ENCODE measurements at regions not wholly inside any gene's neighbourhood (a gene's known extent, or its start where the extent isn't known, plus 50 kb on each side); places are given as distances from the start of the nearest gene placed in this dataset.
"Not testable (repeated sequence)": the region's sequence is repeated elsewhere in the genome, so short reads cannot be mapped to it uniquely, and the experiment has no call there.

DNA sequence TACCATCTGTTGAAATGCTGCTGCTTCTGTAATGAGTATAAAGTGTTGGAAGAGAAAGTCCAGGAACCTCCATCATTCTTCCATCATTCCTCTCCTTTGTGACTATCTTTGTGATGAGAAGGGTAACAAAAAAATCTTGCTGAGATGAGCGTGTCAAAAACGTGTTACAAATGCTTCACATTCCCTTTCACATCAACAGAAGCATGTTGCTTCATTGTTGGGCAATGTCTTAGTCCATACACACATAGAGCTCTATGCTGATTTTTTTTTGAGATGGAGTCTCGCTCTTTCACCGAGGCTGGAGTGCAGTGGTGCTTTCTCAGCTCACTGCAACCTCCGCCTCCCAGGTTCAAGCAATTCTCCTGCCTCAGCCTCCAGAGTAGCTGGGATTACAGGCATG, 114.1 kb upstream of the ESR1 start:
- no peaks in the 10 kb centered on the region for H3K36me3 ChIP-seq (ENCODE audit: low read depth)
- H2AFZ ChIP-seq = no peak overlapping the region
- no peak for DNase-seq
- no peaks in the 10 kb centered on the region for H3K79me2 ChIP-seq (ENCODE audit: insufficient read depth)
- no peaks in the 10 kb centered on the region for H3F3A ChIP-seq (ENCODE audit: insufficient read depth)
- TF ChIP-seq EZH2phosphoT487 (IDR thresholded peaks at IDR 0.05; ENCODE audit: insufficient read depth, low read depth) (no peak), EZH2 (IDR thresholded peaks at IDR 0.05; ENCODE audit: insufficient read depth, poor library complexity, severe bottlenecking) (no peak)
- H3K9me2 ChIP-seq (ENCODE audit: insufficient read depth) = no peaks in the 10 kb centered on the region
- no peak overlapping the region for H3K4me3 ChIP-seq
- no peaks in the 10 kb centered on the region for H4K20me1 ChIP-seq (ENCODE audit: insufficient read depth)
- in situ Hi-C loops (cut with MboI) = loop anchor here (10.0 kb wide), 1 partner anchor 571 kb away; no protein-coding TSS in a partner anchor
- WGBS, 2 experiments (ENCODE audit: low coverage in 1 of 2, low lambda C conversion rate in 2 of 2, missing lambda C conversion rate in 2 of 2) = 96 to 98% methylated on average over 5 of the region's 5 CpGs
- H3K4me2 ChIP-seq (ENCODE audit: unreplicated experiment) = no peak overlapping the region
- H3K4me1 ChIP-seq (ENCODE audit: insufficient read depth) = peaks cover 22% of the 10 kb centered on the region
- no peak overlapping the region for H3K27ac ChIP-seq
- H3K27me3 ChIP-seq (replicated peaks; ENCODE audit: insufficient read depth) = no peaks in the 10 kb centered on the region
- H3K9me3 ChIP-seq (ENCODE audit: low read depth) = no peaks in the 10 kb centered on the region
- no peak overlapping the region for H3K9ac ChIP-seq

DNA sequence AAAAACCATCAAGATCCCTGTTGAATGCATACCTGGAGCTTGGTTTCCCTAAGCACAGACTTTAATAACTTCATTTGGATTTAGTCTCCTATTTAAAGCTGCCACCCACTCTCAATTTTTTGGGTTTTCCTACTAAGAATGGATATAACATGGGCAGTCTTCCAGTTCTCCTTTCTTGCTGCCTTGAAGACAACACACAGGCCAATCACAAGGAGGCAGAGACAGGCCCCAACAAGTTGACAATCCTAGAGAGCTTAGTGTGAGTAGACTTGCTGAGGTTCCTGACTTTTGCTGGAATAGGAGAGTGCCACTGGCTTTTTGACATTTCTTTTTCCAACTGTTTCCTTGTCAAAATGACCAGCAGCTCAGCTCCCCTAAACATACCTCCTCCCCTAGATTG, 112.3 kb upstream of the ESR1 start:
- DNase-seq = no peak
- TF ChIP-seq EZH2phosphoT487 (IDR thresholded peaks at IDR 0.05; ENCODE audit: insufficient read depth, low read depth) = no peak
- no peak for TF ChIP-seq EZH2 (IDR thresholded peaks at IDR 0.05; ENCODE audit: insufficient read depth, poor library complexity, severe bottlenecking)
- H3K27ac ChIP-seq = no peak overlapping the region
- H3K27me3 ChIP-seq (replicated peaks; ENCODE audit: insufficient read depth) = no peaks in the 10 kb centered on the region
- H3K9me2 ChIP-seq (ENCODE audit: insufficient read depth) = no peaks in the 10 kb centered on the region
- no peak overlapping the region for H3K4me3 ChIP-seq
- no peak overlapping the region for H3K9ac ChIP-seq
- no peak overlapping the region for H2AFZ ChIP-seq
- no peaks in the 10 kb centered on the region for H4K20me1 ChIP-seq (ENCODE audit: insufficient read depth)
- H3K79me2 ChIP-seq (ENCODE audit: insufficient read depth) = no peaks in the 10 kb centered on the region
- H3K4me1 ChIP-seq (ENCODE audit: insufficient read depth) = peaks cover 16% of the 10 kb centered on the region
- H3K36me3 ChIP-seq (ENCODE audit: low read depth) = no peaks in the 10 kb centered on the region
- H3K9me3 ChIP-seq (ENCODE audit: low read depth) = no peaks in the 10 kb centered on the region
- no peaks in the 10 kb centered on the region for H3F3A ChIP-seq (ENCODE audit: insufficient read depth)
- H3K4me2 ChIP-seq (ENCODE audit: unreplicated experiment) = no peak overlapping the region
- in situ Hi-C loops (cut with MboI) = loop anchor here (10.0 kb wide), 1 partner anchor 570 kb away; no protein-coding TSS in a partner anchor

DNA sequence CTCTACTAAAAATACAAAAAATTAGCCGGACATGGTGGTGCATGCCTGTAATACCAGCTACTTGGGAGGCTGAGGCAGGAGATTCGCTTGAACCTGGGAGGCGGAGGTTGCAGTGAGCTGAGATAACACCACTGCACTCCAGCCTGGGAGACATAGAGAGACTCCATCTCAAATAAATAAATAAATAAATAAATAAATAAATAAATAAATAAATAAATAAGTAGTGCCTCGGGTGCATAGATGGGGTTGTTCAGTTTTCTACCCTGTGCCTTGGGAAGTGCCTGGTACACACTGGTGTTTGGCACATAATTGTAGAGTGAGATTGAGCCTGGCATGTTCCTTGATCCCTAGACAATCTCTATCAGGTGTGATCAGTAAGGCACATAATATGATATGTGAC, 111.2 kb upstream of the ESR1 start:
- not testable (repeated sequence) for H3K36me3 ChIP-seq (ENCODE audit: low read depth); H3K4me3 ChIP-seq
- WGBS, 2 experiments (ENCODE audit: low coverage in 1 of 2, low lambda C conversion rate in 2 of 2, missing lambda C conversion rate in 2 of 2) = 92 to 94% methylated on average over 4 of the region's 4 CpGs

DNA sequence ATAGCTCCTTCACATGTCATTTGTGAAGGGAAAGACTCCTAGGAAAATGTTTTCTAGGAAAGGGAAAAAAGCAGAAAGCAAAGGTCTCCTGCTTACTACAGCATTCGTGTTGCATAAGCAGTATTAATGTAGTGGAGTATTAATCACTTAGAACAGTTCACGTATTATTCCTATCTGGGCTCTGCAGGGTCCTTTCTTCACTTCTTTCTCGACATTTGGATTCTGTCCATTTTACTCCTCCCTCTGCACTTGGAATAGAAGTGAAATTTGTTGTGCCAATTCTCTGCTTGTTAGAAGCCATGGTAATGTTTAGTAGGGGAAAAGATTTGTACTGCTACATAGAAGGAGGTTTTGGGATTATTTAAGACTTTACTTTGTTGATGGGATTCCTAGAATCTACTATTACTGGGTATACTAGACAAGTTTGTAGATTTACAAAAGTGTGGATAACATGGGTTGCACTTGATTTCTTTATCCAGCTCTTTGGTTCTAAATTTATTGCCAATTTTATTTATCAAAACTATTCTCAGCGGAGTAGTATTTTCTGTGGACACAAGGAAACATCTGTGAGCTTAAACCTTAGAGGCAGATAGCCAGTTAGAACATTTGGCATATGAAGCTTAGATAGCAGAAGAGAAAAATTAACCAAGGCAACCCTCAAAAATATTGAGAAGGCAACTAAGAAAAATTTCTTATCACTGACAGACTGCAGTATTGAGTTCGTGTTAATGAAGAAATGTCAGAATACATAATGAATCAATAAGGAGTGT, 108.4 kb upstream of the ESR1 start:
- Histone ChIP-seq H3K36me3 (ENCODE audit: low read depth) (no peaks in the 10 kb centered on the region), H3K4me2 (ENCODE audit: unreplicated experiment) (peak overlapping the region; percentile 34), H3K4me1 (ENCODE audit: insufficient read depth) (no peaks in the 10 kb centered on the region), H3K9ac (no peak overlapping the region), H3K27me3 (replicated peaks; ENCODE audit: insufficient read depth) (no peaks in the 10 kb centered on the region), H3K27ac (no peak overlapping the region), H3K9me3 (ENCODE audit: low read depth) (no peaks in the 10 kb centered on the region), H4K20me1 (ENCODE audit: insufficient read depth) (no peaks in the 10 kb centered on the region), H3K9me2 (ENCODE audit: insufficient read depth) (no peaks in the 10 kb centered on the region), H3F3A (ENCODE audit: insufficient read depth) (no peaks in the 10 kb centered on the region), H3K79me2 (ENCODE audit: insufficient read depth) (no peaks in the 10 kb centered on the region), H3K4me3 (no peak overlapping the region), H2AFZ (peak overlapping the region; percentile 55)
- 34 to 39% methylated on average over 5 of the region's 5 CpGs for WGBS, 2 experiments (ENCODE audit: low coverage in 1 of 2, low lambda C conversion rate in 2 of 2, missing lambda C conversion rate in 2 of 2)
- DNase-seq = no peak
- in situ Hi-C loops (cut with MboI) = loop anchor here (10.0 kb wide), 1 partner anchor 566 kb away; no protein-coding TSS in a partner anchor
- TF ChIP-seq EZH2phosphoT487 (IDR thresholded peaks at IDR 0.05; ENCODE audit: insufficient read depth, low read depth) = no peak
- no peak for TF ChIP-seq EZH2 (IDR thresholded peaks at IDR 0.05; ENCODE audit: insufficient read depth, poor library complexity, severe bottlenecking)

More for the DNA sequence above, 111.2 kb upstream of the ESR1 start:
- not testable (repeated sequence) for H3K79me2 ChIP-seq (ENCODE audit: insufficient read depth); DNase-seq; H3K9ac ChIP-seq; H2AFZ ChIP-seq; H3K4me1 ChIP-seq (ENCODE audit: insufficient read depth); H3F3A ChIP-seq (ENCODE audit: insufficient read depth); H3K9me3 ChIP-seq (ENCODE audit: low read depth); H4K20me1 ChIP-seq (ENCODE audit: insufficient read depth); H3K27ac ChIP-seq; H3K9me2 ChIP-seq (ENCODE audit: insufficient read depth); H3K4me2 ChIP-seq (ENCODE audit: unreplicated experiment); H3K27me3 ChIP-seq (replicated peaks; ENCODE audit: insufficient read depth)
- in situ Hi-C loops (cut with MboI) = loop anchor here (10.0 kb wide), 1 partner anchor 568 kb away; no protein-coding TSS in a partner anchor

Measured in GM23248 (cell line).